Heart right ventricle (tissue), 16 donors: ENCODE measurements at regions not wholly inside any gene's neighbourhood (a gene's known extent, or its start where the extent isn't known, plus 50 kb on each side); places are given as distances from the start of the nearest gene placed in this dataset.

ENCODE experiments used
- ATAC-seq, 8 donors: fragments of 200-7000 bp; cut with Tn5 transposase; one replicate each; pipeline ENCODE4 v1.9.1; 2020; ENCODE audit warnings: mild to moderate bottlenecking in 8 of 8, moderate library complexity in 8 of 8, moderate number of reproducible peaks in 1 of 8
- DNase-seq, 2 donors: peaks; one replicate each; pipeline ENCODE4 v3.0.0-alpha.2; 2020
- H3K27ac ChIP-seq, 10 donors: fragments of 200-600 bp; sonication (generic) in 2 of 10; one replicate each; pipeline versions ENCODE4 v1.5.0 to v1.8.0; 2020 to 2022; ENCODE audit warnings: mild to moderate bottlenecking in 3 of 10
- H3K27me3 ChIP-seq, 7 donors: fragments of 200-600 bp; one replicate each; pipeline ENCODE4 v1.8.0; 2021 to 2022; ENCODE audit warnings: mild to moderate bottlenecking in 2 of 7
- H3K36me3 ChIP-seq, 9 donors: fragments of 200-600 bp; sonication (generic) in 1 of 9; one replicate each; pipeline versions ENCODE4 v1.5.0 to v1.8.0; 2020 to 2022; ENCODE audit warnings: mild to moderate bottlenecking in 2 of 9
- H3K4me1 ChIP-seq, 9 donors: fragments of 200-600 bp; sonication (generic) in 1 of 9; one replicate each; pipeline versions ENCODE4 v1.5.0 to v1.8.0; 2020 to 2022; ENCODE audit warnings: mild to moderate bottlenecking in 4 of 9
- H3K4me3 ChIP-seq, 10 donors: fragments of 200-600 bp; sonication (generic) in 2 of 10; one replicate each; pipeline versions ENCODE4 v1.5.0 to v1.8.0; 2020 to 2022; ENCODE audit warnings: mild to moderate bottlenecking in 7 of 10, moderate library complexity in 2 of 10
- H3K9me3 ChIP-seq, 11 donors: fragments of 200-600 bp in 10 of 11; sonication (generic) in 2 of 11; one replicate each; pipeline versions ENCODE4 v1.5.0 to v1.8.0; 2013 to 2022; ENCODE audit warnings: mild to moderate bottlenecking in 2 of 11, control low read depth in 1 of 11, moderate library complexity in 1 of 11
- WGBS, 2 donors: extraction: QIAGEN DNeasy Blood & Tissue Kit; methylation state at CpG; one replicate each; pipeline ENCODE4 v1.1.7; 2013; ENCODE audit warnings: inconsistent platforms in 1 of 2; 5-methylcytosine and 5-hydroxymethylcytosine counted together
- intact Hi-C, 10 donors: fragments of 100-400 bp; cut with DNase I; formaldehyde crosslinking; loops; one replicate each; pipeline versions ENCODE4 v1.11.1 to v1.14.2; 2022
- TF ChIP-seq, protein P1 (sequence below), 9 donors: fragments of 200-600 bp; sonication (generic) in 2 of 9; IDR thresholded peaks; one replicate each; pipeline versions ENCODE4 v1.5.0 to v1.8.0; 2021 to 2022; ENCODE audit warnings: antibody characterized with exemption in 9 of 9, mild to moderate bottlenecking in 5 of 9, moderate library complexity in 1 of 9
- donor health status: Arrhythmogenic right ventricular cardiomyopathy.
- donor health status: ischemic (EF 13 %, LVEDD 7.1; RV severe dilation, severe dysfunction).
- donor health status: healthy with polysubstance abuse.
- donor health status: DM: no; HTN: yes; CAD: no.
- donor health status: DM: no; HTN: no; CAD: no.
- donor health status: ischemic (EF 25% LVEDD 6.9; RV normal size, moderate dysfunction).
- donor health status: ischemic (EF 25% LVEDD 5.7; RV mildly dilated, moderate dysfunction).
- donor health status: healthy.
- donor health status: DM: yes; HTN: yes; CAD: no.
- donor health status: Ischemic cardiomyopathy.
- donor health status: ischemic (EF 35%, LVEDD 5.7; RV mildly dilated, moderate dysfunction).
- donor health status: nonischemic (EF 11% LVEDD 7.7; RV severe dilation, severe dysfunction).
- donor health status: DM: yes; HTN: yes; CAD: no.
- donor health status: PGD.
- donor health status: ischemic (EF 29% LVEDD 5.4; RV normal size, mild dysfunction).
- donor health status: nonischemic (EF 23%, LVEDD 6.1; RV moderate dilation, normal function).

- TF ChIP-seq, protein P1, sequence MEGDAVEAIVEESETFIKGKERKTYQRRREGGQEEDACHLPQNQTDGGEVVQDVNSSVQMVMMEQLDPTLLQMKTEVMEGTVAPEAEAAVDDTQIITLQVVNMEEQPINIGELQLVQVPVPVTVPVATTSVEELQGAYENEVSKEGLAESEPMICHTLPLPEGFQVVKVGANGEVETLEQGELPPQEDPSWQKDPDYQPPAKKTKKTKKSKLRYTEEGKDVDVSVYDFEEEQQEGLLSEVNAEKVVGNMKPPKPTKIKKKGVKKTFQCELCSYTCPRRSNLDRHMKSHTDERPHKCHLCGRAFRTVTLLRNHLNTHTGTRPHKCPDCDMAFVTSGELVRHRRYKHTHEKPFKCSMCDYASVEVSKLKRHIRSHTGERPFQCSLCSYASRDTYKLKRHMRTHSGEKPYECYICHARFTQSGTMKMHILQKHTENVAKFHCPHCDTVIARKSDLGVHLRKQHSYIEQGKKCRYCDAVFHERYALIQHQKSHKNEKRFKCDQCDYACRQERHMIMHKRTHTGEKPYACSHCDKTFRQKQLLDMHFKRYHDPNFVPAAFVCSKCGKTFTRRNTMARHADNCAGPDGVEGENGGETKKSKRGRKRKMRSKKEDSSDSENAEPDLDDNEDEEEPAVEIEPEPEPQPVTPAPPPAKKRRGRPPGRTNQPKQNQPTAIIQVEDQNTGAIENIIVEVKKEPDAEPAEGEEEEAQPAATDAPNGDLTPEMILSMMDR (IDR thresholded peaks at IDR 0.05) = no peak
- H3K4me3 ChIP-seq = no peak overlapping the region
- ATAC-seq (peak in 1 of 8 donors; percentile 68), DNase-seq (no peak)
- H3K4me1 ChIP-seq = peaks cover 0 to 8% (median 0%) of the 10 kb centered on the region in 9 donors
- no peaks in the 10 kb centered on the region for H3K36me3 ChIP-seq
- no peaks in the 10 kb centered on the region for H3K27me3 ChIP-seq
- peaks cover 0 to 5% (median 0%) of the 10 kb centered on the region in 11 donors for H3K9me3 ChIP-seq
- intact Hi-C loops = no loop called here
- peak overlapping the region in 1 of 10 donors; percentile 12 for H3K27ac ChIP-seq
These were observed 943.6 kb downstream of the LRFN5 start for GRCh38 chr14:42550310-42550709.

DNA sequence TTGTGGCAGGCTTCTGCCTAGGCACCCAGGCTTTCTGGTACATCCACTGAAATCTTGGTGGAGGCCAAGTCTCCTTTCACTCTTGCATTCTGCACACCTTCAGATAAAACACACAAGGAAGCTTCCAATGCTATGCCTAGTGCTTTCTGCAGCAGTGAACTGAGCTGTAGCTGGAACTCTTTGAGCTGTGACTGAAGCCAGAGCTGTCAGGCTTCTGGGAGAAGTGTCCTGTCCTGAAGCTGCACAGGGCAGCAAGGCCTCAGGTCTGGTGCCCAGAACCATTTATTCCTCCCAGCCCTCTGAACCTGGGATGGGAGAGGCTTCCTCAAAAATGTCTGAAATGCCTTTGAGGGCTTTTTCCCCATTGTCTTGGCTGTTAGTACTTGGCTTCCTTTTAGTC lies 941.7 kb downstream of the LRFN5 start:
- H3K27me3 ChIP-seq = no peaks in the 10 kb centered on the region
- TF ChIP-seq, protein P1 (IDR thresholded peaks at IDR 0.05) = no peak
- intact Hi-C loops = no loop called here
- H3K4me3 ChIP-seq = no peak overlapping the region
- ATAC-seq = no peak
- DNase-seq = no peak
- H3K9me3 ChIP-seq = peaks cover 0 to 5% (median 0%) of the 10 kb centered on the region in 11 donors
- H3K27ac ChIP-seq = no peak overlapping the region
- no peaks in the 10 kb centered on the region for H3K36me3 ChIP-seq
- H3K4me1 ChIP-seq = peaks cover 0 to 8% (median 0%) of the 10 kb centered on the region in 9 donors

GRCh38 chr14:42545636-42546035 lies 939.0 kb downstream of the LRFN5 start:
- no peak for DNase-seq
- no peaks in the 10 kb centered on the region for H3K36me3 ChIP-seq
- H3K4me1 ChIP-seq = peaks cover 0 to 8% (median 0%) of the 10 kb centered on the region in 9 donors
- no peak overlapping the region for H3K27ac ChIP-seq
- H3K4me3 ChIP-seq = no peak overlapping the region
- TF ChIP-seq, protein P1 (IDR thresholded peaks at IDR 0.05) = no peak
- WGBS, 2 donors = 45 to 54% methylated on average over 2 of the region's 2 CpGs
- intact Hi-C loops = no loop called here
- peaks cover 0 to 5% (median 0%) of the 10 kb centered on the region in 11 donors for H3K9me3 ChIP-seq
- ATAC-seq = no peak
- no peaks in the 10 kb centered on the region for H3K27me3 ChIP-seq

DNA sequence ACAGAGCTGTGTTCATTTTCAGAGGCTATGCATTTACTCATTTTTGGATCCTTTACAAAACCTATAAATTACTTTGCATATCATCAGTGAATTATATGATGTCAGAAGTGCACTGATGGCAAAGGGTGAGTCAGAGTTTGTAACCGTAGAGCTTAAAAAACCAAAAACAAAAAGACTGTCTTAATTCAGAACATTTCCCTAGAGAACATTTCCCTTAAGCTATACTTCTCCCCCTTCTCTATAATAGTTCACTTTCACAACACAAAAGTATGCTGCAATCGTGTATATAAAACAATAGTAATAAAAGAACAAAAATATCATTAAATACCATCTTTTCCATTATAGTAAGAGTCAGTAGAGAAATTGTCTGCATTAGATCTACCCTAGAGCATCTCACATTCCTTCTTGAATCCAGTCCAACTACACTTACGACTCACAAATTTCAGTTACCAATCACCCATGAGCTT lies 934.9 kb downstream of the LRFN5 start:
- H3K4me1 ChIP-seq = no peaks in the 10 kb centered on the region
- TF ChIP-seq, protein P1 (IDR thresholded peaks at IDR 0.05) = no peak
- no peak overlapping the region for H3K4me3 ChIP-seq
- no peaks in the 10 kb centered on the region for H3K9me3 ChIP-seq
- no peak overlapping the region for H3K27ac ChIP-seq
- no peak for DNase-seq
- intact Hi-C loops = no loop called here
- 55 to 73% methylated on average over 3 of the region's 3 CpGs for WGBS, 2 donors
- H3K36me3 ChIP-seq = no peaks in the 10 kb centered on the region
- no peaks in the 10 kb centered on the region for H3K27me3 ChIP-seq
- ATAC-seq = no peak
